ENCODE measurements at regions not wholly inside any gene's neighbourhood (a gene's known extent, or its start where the extent isn't known, plus 50 kb on each side); places are given as distances from the start of the nearest gene placed in this dataset.

DNA sequence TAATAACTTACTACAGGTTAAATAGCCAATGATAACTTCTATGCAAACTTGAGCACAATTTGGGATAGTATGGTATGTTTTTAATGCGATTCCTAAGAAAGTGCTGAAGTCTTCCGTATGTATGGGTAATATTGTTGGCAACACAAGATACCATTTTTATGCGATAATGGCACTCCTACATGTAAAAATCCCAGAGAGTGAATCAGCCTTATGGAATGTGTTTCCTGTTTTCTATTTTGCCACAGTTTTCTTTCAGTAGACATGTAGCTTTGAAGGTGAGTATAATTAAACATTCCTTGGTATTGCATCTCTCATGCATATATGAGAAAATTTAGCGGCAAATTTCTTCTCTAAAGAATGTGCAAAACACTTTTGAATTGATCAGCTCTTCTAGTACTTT lies 396.8 kb upstream of the AZI2 start (continued):
- TF ChIP-seq, protein P1, sequence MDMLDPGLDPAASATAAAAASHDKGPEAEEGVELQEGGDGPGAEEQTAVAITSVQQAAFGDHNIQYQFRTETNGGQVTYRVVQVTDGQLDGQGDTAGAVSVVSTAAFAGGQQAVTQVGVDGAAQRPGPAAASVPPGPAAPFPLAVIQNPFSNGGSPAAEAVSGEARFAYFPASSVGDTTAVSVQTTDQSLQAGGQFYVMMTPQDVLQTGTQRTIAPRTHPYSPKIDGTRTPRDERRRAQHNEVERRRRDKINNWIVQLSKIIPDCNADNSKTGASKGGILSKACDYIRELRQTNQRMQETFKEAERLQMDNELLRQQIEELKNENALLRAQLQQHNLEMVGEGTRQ (IDR thresholded peaks at IDR 0.05; ENCODE audit: low read length): no peak
- TF ChIP-seq POLR2AphosphoS5 (IDR thresholded peaks at IDR 0.05; ENCODE audit: low read depth, low read length) (no peak), BRCA1 (IDR thresholded peaks at IDR 0.05; ENCODE audit: low read depth, low read length) (no peak), SRF (IDR thresholded peaks at IDR 0.05; ENCODE audit: low read depth, low read length) (no peak), CREB1 (IDR thresholded peaks at IDR 0.05) (no peak), HDAC6 (IDR thresholded peaks at IDR 0.05; ENCODE audit: low read depth, low read length) (no peak)

Measured in H1 (cell line).